ENCODE measurements at regions not wholly inside any gene's neighbourhood (a gene's known extent, or its start where the extent isn't known, plus 50 kb on each side); places are given as distances from the start of the nearest gene placed in this dataset.

GRCh38 chr4:115664285-115664684, 550.9 kb upstream of the NDST4 start:
- no TSS peak for BruUV-seq (replicated peaks)
- 44% methylated on average over 2 of the region's 9 CpGs; no CpG with 5 or more reads in 1 of the 2 experiments for WGBS, 2 experiments (ENCODE audit: extremely low coverage in 2 of 2, insufficient read length in 1 of 2)

More at GRCh38 chr4:115664285-115664684, 550.9 kb upstream of the NDST4 start:
- ChIA-PET CTCF (no interaction called here), POLR2A (ENCODE audit: unreplicated experiment) (no interaction called here)
- Histone ChIP-seq H2AFZ (replicated peaks; ENCODE audit: low read length, poor library complexity) (no peak overlapping the region), H4K5ac (ENCODE audit: low read depth, low read length) (no peak overlapping the region), H3K23ac (ENCODE audit: low read depth, low read length) (no peak overlapping the region), H2BK5ac (ENCODE audit: low read depth, low read length, poor library complexity, severe bottlenecking) (no peak overlapping the region), H2AK5ac (ENCODE audit: low read depth, low read length) (no peak overlapping the region), H2BK120ac (ENCODE audit: low read depth, low read length) (no peak overlapping the region), H3K27me3 (ENCODE audit: control insufficient read depth, insufficient read depth, low read length) (no peaks in the 10 kb centered on the region), H3K79me1 (ENCODE audit: low read depth in 1 of 2, low read length in 2 of 2) (no peaks in the 10 kb centered on the region), H4K8ac (ENCODE audit: low read depth in 2 of 2, low read length in 2 of 2) (no peak overlapping the region), H3K4me2 (ENCODE audit: low read depth, low read length) (no peak overlapping the region), H3K4me1 (ENCODE audit: control insufficient read depth, insufficient read depth, low read length) (no peaks in the 10 kb centered on the region), H3K4ac (ENCODE audit: low read depth, low read length) (no peak overlapping the region), H2BK15ac (ENCODE audit: low read depth, low read length) (no peak overlapping the region), H3K36me3 (ENCODE audit: control insufficient read depth, insufficient read depth, low read length) (no peaks in the 10 kb centered on the region), H3K9me1 (ENCODE audit: insufficient read depth, low read length) (no peaks in the 10 kb centered on the region), H3K9ac (ENCODE audit: low read depth, low read length) (no peak overlapping the region), H4K20me1 (ENCODE audit: insufficient read depth, low read length) (no peaks in the 10 kb centered on the region), H3K56ac (ENCODE audit: extremely low read depth, insufficient read depth, low read length) (no peak overlapping the region), H3K27ac (ENCODE audit: insufficient read depth, low read length) (no peak overlapping the region), H4K91ac (ENCODE audit: insufficient read depth, low read depth, low read length) (no peak overlapping the region), H2BK20ac (ENCODE audit: low read depth, low read length) (no peak overlapping the region), H2AK9ac (replicated peaks; ENCODE audit: low read depth, low read length, poor library complexity) (no peak overlapping the region), H3K14ac (replicated peaks; ENCODE audit: low read depth, low read length) (no peak overlapping the region), H3K4me3 (ENCODE audit: insufficient read depth, low read depth, low read length) (no peak overlapping the region), H3K9me3 (ENCODE audit: control insufficient read depth, insufficient read depth, low read length) (peaks cover 3% of the 10 kb centered on the region), H3K18ac (ENCODE audit: low read depth, low read length) (no peak overlapping the region)
- TF ChIP-seq RCOR1 (IDR thresholded peaks at IDR 0.05; ENCODE audit: insufficient replicate concordance, low read length) (no peak), RAD21 (IDR thresholded peaks at IDR 0.05; ENCODE audit: low read length) (no peak), FOS (IDR thresholded peaks at IDR 0.05; ENCODE audit: low read depth, low read length) (no peak), NFE2L2 (IDR thresholded peaks at IDR 0.05; ENCODE audit: low read depth, low read length) (no peak), SMC3 (IDR thresholded peaks at IDR 0.05; ENCODE audit: low read depth, low read length) (no peak), ELK1 (IDR thresholded peaks at IDR 0.05; ENCODE audit: borderline replicate concordance, low read depth, low read length) (no peak), BHLHE40 (IDR thresholded peaks at IDR 0.05; ENCODE audit: low read depth, low read length) (no peak), USF2 (IDR thresholded peaks at IDR 0.05; ENCODE audit: low read depth, low read length) (no peak), MXI1 (IDR thresholded peaks at IDR 0.05; ENCODE audit: borderline replicate concordance, low read depth, low read length) (no peak), POLR2A (IDR thresholded peaks at IDR 0.05; ENCODE audit: low read depth, low read length) (no peak), MAZ (IDR thresholded peaks at IDR 0.05; ENCODE audit: borderline replicate concordance, low read depth, low read length) (no peak), MAFK (IDR thresholded peaks at IDR 0.05; ENCODE audit: low read depth, low read length) (no peak), CHD1 (IDR thresholded peaks at IDR 0.05; ENCODE audit: low read depth, low read length) (no peak), RFX5 (IDR thresholded peaks at IDR 0.05; ENCODE audit: low read depth, low read length) (no peak), CEBPB (IDR thresholded peaks at IDR 0.05; ENCODE audit: low read depth, low read length) (no peak)
- TF ChIP-seq, protein P1, sequence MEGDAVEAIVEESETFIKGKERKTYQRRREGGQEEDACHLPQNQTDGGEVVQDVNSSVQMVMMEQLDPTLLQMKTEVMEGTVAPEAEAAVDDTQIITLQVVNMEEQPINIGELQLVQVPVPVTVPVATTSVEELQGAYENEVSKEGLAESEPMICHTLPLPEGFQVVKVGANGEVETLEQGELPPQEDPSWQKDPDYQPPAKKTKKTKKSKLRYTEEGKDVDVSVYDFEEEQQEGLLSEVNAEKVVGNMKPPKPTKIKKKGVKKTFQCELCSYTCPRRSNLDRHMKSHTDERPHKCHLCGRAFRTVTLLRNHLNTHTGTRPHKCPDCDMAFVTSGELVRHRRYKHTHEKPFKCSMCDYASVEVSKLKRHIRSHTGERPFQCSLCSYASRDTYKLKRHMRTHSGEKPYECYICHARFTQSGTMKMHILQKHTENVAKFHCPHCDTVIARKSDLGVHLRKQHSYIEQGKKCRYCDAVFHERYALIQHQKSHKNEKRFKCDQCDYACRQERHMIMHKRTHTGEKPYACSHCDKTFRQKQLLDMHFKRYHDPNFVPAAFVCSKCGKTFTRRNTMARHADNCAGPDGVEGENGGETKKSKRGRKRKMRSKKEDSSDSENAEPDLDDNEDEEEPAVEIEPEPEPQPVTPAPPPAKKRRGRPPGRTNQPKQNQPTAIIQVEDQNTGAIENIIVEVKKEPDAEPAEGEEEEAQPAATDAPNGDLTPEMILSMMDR (conservative IDR thresholded peaks at IDR 0.05; ENCODE audit: low read depth, low read length), result no peak
- no peak for DNase-seq
- in situ Hi-C loops (cut with MboI; ENCODE audit: low sequenced_read_pairs) (no loop called here), intact Hi-C loops (cut with micrococcal nuclease) (no loop called here), dilution Hi-C loops (cut with HindIII; ENCODE audit: low sequenced_read_pairs, unreplicated experiment) (no loop called here)
- no peak for ATAC-seq (ENCODE audit: low read depth)

Data from IMR-90 (cell line).